HG03196 (cell line): ENCODE measurements at regions not wholly inside any gene's neighbourhood (a gene's known extent, or its start where the extent isn't known, plus 50 kb on each side); places are given as distances from the start of the nearest gene placed in this dataset.
"Not testable (repeated sequence)": the region's sequence is repeated elsewhere in the genome, so short reads cannot be mapped to it uniquely, and the experiment has no call there.

ENCODE experiments used
- ATAC-seq: cut with Tn5 transposase; IDR thresholded peaks from one replicate; pipeline ENCODE4 v1.9.1; 2021; ENCODE audit not compliant: unreplicated experiment

- no peak for ATAC-seq
Measured at GRCh38 chr6:19571176-19571575, 266.0 kb upstream of the ID4 start.

GRCh38 chr6:19578481-19578880, 258.7 kb upstream of the ID4 start:
- ATAC-seq, result no peak

- not testable (repeated sequence) for ATAC-seq
Measured at GRCh38 chr6:19584207-19584606, 253.0 kb upstream of the ID4 start.

- no peak for ATAC-seq
Measured at GRCh38 chr6:19587238-19587942, 249.8 kb upstream of the ID4 start.

GRCh38 chr6:19590501-19591131, 246.6 kb upstream of the ID4 start:
- ATAC-seq, result no peak

GRCh38 chr6:19597809-19598320, 239.3 kb upstream of the ID4 start:
- no peak for ATAC-seq

GRCh38 chr6:19599796-19600464, 237.2 kb upstream of the ID4 start:
- no peak for ATAC-seq

- ATAC-seq, result no peak
Measured at GRCh38 chr6:19602434-19603013, 234.6 kb upstream of the ID4 start.

GRCh38 chr6:19603721-19604120, 233.4 kb upstream of the ID4 start:
- ATAC-seq, result no peak

GRCh38 chr6:19605624-19606023, 231.5 kb upstream of the ID4 start:
- no peak for ATAC-seq

GRCh38 chr6:19608546-19608945, 228.6 kb upstream of the ID4 start:
- ATAC-seq, result no peak

GRCh38 chr6:19609972-19610641, 227.1 kb upstream of the ID4 start:
- no peak for ATAC-seq

- not testable (repeated sequence) for ATAC-seq
Measured at GRCh38 chr6:19612672-19613466, 224.3 kb upstream of the ID4 start.

- no peak for ATAC-seq
Measured at GRCh38 chr6:19613678-19614077, 223.5 kb upstream of the ID4 start.

GRCh38 chr6:19616022-19616421, 221.1 kb upstream of the ID4 start:
- ATAC-seq, result no peak

GRCh38 chr6:19632230-19632629, 204.9 kb upstream of the ID4 start:
- ATAC-seq, result no peak

- no peak for ATAC-seq
Measured at GRCh38 chr6:19632786-19633185, 204.4 kb upstream of the ID4 start.

GRCh38 chr6:19635728-19636127, 201.4 kb upstream of the ID4 start:
- no peak for ATAC-seq

- ATAC-seq, result no peak
Measured at GRCh38 chr6:19637010-19637409, 200.2 kb upstream of the ID4 start.

- ATAC-seq, result no peak
Measured at GRCh38 chr6:19638931-19639330, 198.2 kb upstream of the ID4 start.
